WTC11 (cell line): ENCODE measurements at regions not wholly inside any gene's neighbourhood (a gene's known extent, or its start where the extent isn't known, plus 50 kb on each side); places are given as distances from the start of the nearest gene placed in this dataset.

ENCODE experiments used
- ESRRA ChIP-seq: sonication (generic); formaldehyde crosslinking; IDR thresholded peaks from 2 replicates; pipeline ENCODE4 v1.8.1; 2022; ENCODE audit warnings: mild to moderate bottlenecking, missing genetic modification reagents, borderline replicate concordance
- ETV6 ChIP-seq: sonication (generic); formaldehyde crosslinking; IDR thresholded peaks from 2 replicates; pipeline ENCODE4 v1.8.1; 2022; ENCODE audit warnings: mild to moderate bottlenecking, missing genetic modification reagents
- GABPB1 ChIP-seq: sonication (generic); formaldehyde crosslinking; IDR thresholded peaks from 2 replicates; pipeline ENCODE4 v1.8.1; 2023; ENCODE audit warnings: mild to moderate bottlenecking, missing genetic modification reagents
- NFYB ChIP-seq: sonication (generic); formaldehyde crosslinking; conservative IDR thresholded peaks from 2 replicates; pipeline ENCODE4 v1.8.0; 2022; ENCODE audit warnings: low read depth, missing genetic modification reagents
- TF ChIP-seq, protein P1 (sequence below): sonication (generic); formaldehyde crosslinking; IDR thresholded peaks from 2 replicates; pipeline ENCODE4 v1.8.0; 2023; ENCODE audit warnings: mild to moderate bottlenecking, missing genetic modification reagents
- TF ChIP-seq, protein P2 (sequence below): sonication (generic); formaldehyde crosslinking; IDR thresholded peaks from 2 replicates; pipeline ENCODE4 v1.8.0; 2022; ENCODE audit warnings: mild to moderate bottlenecking, missing genetic modification reagents
- TF ChIP-seq, protein P3 (sequence below): fragments of 200-600 bp; IDR thresholded peaks from 2 replicates; pipeline ENCODE4 v1.8.0; 2022; ENCODE audit warnings: antibody characterized with exemption
- TF ChIP-seq, protein P4 (sequence below): sonication (generic); formaldehyde crosslinking; IDR thresholded peaks from 2 replicates; pipeline ENCODE4 v1.8.0; 2022; ENCODE audit warnings: mild to moderate bottlenecking, missing genetic modification reagents
- TF ChIP-seq, protein P5 (sequence below): sonication (generic); formaldehyde crosslinking; IDR thresholded peaks from 2 replicates; pipeline ENCODE4 v1.8.1; 2022; ENCODE audit warnings: mild to moderate bottlenecking, missing genetic modification reagents, moderate library complexity, borderline replicate concordance
- TF ChIP-seq, protein P6 (sequence below): sonication (generic); formaldehyde crosslinking; conservative IDR thresholded peaks from 2 replicates; pipeline ENCODE4 v1.8.1; 2023; ENCODE audit warnings: mild to moderate bottlenecking, low read depth, missing genetic modification reagents, moderate library complexity

DNA sequence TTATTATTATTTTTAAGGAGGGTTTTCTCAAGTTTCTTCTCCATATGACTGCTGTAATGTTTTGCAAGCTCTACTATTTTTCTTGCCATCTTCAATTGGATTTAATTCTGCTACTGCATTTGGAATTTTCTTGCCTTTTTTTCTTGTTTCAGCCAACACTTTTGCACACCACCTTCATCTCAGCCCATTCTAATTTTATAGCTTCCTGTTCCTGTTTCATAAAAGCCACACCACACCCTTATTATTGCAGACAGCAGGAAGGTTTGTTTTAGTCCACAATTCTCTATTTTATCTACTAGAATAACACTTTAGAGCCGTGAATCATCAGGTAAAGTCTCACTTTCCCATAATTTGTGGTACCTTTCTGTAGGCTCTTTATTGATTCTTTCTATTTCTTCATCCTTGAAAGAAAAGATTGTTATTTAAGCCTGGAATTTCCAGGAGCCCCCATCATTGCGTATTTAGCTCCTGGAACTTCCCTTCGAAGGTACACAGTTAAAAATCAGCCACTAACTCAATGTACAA, 209.3 kb upstream of the TBX20 start:
- TF ChIP-seq, protein P1, sequence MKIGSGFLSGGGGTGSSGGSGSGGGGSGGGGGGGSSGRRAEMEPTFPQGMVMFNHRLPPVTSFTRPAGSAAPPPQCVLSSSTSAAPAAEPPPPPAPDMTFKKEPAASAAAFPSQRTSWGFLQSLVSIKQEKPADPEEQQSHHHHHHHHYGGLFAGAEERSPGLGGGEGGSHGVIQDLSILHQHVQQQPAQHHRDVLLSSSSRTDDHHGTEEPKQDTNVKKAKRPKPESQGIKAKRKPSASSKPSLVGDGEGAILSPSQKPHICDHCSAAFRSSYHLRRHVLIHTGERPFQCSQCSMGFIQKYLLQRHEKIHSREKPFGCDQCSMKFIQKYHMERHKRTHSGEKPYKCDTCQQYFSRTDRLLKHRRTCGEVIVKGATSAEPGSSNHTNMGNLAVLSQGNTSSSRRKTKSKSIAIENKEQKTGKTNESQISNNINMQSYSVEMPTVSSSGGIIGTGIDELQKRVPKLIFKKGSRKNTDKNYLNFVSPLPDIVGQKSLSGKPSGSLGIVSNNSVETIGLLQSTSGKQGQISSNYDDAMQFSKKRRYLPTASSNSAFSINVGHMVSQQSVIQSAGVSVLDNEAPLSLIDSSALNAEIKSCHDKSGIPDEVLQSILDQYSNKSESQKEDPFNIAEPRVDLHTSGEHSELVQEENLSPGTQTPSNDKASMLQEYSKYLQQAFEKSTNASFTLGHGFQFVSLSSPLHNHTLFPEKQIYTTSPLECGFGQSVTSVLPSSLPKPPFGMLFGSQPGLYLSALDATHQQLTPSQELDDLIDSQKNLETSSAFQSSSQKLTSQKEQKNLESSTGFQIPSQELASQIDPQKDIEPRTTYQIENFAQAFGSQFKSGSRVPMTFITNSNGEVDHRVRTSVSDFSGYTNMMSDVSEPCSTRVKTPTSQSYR (CRISPR knock-in tag) = no peak
- TF ChIP-seq, protein P2, sequence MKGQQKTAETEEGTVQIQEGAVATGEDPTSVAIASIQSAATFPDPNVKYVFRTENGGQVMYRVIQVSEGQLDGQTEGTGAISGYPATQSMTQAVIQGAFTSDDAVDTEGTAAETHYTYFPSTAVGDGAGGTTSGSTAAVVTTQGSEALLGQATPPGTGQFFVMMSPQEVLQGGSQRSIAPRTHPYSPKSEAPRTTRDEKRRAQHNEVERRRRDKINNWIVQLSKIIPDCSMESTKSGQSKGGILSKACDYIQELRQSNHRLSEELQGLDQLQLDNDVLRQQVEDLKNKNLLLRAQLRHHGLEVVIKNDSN (CRISPR knock-in tag) = no peak
- TF ChIP-seq, protein P3, sequence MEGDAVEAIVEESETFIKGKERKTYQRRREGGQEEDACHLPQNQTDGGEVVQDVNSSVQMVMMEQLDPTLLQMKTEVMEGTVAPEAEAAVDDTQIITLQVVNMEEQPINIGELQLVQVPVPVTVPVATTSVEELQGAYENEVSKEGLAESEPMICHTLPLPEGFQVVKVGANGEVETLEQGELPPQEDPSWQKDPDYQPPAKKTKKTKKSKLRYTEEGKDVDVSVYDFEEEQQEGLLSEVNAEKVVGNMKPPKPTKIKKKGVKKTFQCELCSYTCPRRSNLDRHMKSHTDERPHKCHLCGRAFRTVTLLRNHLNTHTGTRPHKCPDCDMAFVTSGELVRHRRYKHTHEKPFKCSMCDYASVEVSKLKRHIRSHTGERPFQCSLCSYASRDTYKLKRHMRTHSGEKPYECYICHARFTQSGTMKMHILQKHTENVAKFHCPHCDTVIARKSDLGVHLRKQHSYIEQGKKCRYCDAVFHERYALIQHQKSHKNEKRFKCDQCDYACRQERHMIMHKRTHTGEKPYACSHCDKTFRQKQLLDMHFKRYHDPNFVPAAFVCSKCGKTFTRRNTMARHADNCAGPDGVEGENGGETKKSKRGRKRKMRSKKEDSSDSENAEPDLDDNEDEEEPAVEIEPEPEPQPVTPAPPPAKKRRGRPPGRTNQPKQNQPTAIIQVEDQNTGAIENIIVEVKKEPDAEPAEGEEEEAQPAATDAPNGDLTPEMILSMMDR = no peak
- TF ChIP-seq ESRRA (CRISPR knock-in tag) (no peak), NFYB (no peak), ETV6 (CRISPR knock-in tag) (no peak), GABPB1 (CRISPR knock-in tag) (no peak)
- TF ChIP-seq, protein P4, sequence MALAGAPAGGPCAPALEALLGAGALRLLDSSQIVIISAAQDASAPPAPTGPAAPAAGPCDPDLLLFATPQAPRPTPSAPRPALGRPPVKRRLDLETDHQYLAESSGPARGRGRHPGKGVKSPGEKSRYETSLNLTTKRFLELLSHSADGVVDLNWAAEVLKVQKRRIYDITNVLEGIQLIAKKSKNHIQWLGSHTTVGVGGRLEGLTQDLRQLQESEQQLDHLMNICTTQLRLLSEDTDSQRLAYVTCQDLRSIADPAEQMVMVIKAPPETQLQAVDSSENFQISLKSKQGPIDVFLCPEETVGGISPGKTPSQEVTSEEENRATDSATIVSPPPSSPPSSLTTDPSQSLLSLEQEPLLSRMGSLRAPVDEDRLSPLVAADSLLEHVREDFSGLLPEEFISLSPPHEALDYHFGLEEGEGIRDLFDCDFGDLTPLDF (CRISPR knock-in tag) = no peak
- TF ChIP-seq, protein P5, sequence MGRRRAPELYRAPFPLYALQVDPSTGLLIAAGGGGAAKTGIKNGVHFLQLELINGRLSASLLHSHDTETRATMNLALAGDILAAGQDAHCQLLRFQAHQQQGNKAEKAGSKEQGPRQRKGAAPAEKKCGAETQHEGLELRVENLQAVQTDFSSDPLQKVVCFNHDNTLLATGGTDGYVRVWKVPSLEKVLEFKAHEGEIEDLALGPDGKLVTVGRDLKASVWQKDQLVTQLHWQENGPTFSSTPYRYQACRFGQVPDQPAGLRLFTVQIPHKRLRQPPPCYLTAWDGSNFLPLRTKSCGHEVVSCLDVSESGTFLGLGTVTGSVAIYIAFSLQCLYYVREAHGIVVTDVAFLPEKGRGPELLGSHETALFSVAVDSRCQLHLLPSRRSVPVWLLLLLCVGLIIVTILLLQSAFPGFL (CRISPR knock-in tag) = no peak
- TF ChIP-seq, protein P6, sequence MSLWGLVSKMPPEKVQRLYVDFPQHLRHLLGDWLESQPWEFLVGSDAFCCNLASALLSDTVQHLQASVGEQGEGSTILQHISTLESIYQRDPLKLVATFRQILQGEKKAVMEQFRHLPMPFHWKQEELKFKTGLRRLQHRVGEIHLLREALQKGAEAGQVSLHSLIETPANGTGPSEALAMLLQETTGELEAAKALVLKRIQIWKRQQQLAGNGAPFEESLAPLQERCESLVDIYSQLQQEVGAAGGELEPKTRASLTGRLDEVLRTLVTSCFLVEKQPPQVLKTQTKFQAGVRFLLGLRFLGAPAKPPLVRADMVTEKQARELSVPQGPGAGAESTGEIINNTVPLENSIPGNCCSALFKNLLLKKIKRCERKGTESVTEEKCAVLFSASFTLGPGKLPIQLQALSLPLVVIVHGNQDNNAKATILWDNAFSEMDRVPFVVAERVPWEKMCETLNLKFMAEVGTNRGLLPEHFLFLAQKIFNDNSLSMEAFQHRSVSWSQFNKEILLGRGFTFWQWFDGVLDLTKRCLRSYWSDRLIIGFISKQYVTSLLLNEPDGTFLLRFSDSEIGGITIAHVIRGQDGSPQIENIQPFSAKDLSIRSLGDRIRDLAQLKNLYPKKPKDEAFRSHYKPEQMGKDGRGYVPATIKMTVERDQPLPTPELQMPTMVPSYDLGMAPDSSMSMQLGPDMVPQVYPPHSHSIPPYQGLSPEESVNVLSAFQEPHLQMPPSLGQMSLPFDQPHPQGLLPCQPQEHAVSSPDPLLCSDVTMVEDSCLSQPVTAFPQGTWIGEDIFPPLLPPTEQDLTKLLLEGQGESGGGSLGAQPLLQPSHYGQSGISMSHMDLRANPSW (CRISPR knock-in tag) = no peak
